Bone marrow (tissue), 2 donors: ENCODE measurements at regions not wholly inside any gene's neighbourhood (a gene's known extent, or its start where the extent isn't known, plus 50 kb on each side); places are given as distances from the start of the nearest gene placed in this dataset.

Experiments used
- DNase-seq, 2 donors: peaks; one replicate each; lab custom pipeline; 2025; lab: John Stamatoyannopoulos, UW

GRCh38 chr5:99721506-99721905, 792.7 kb upstream of the CHD1 start:
- no peak for DNase-seq

- no peak for DNase-seq
Observed at GRCh38 chr5:99715921-99716320, 787.1 kb upstream of the CHD1 start.

GRCh38 chr5:99706160-99706559, 777.4 kb upstream of the CHD1 start:
- DNase-seq = no peak

DNA sequence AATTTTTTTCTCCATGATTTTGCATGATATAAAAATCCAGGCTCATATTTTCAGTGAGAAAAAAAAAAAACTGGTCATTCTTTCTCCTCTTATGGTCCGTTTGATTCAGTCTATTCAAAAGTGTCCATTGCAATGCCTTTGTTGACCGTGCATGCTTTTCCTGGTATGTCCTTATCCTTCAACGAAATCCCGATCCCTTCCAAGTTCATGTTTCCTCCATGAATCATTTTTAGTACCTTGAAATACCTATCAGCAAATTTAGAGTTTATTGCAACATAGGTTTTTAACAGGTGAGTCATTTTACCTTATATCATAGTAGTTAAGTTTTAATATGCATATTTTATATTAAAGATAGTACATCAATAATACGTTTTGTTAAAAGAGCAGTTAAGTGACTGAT, 773.8 kb upstream of the CHD1 start:
- DNase-seq = no peak

GRCh38 chr5:99694884-99695283, 766.1 kb upstream of the CHD1 start:
- DNase-seq = no peak

DNA sequence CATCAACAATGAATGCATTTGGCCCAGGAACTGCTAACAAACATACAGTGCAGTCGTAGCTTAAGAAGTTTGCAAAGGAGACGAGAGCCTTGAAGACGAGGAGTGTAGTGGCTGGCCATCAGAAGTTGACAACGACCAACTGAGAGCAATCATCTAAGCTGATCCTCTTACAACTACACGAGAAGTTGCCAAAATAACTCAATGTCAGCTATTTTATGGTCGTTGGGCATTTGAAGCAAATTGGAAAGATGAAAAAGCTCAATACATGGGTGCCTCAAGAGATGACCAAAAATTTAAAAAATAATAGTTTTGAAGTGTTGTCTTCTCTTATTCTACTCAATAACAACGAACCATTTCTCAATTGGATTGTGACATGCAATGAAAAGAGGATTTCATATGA, 757.7 kb upstream of the CHD1 start:
- DNase-seq = no peak

- no peak for DNase-seq
Observed at GRCh38 chr5:99675974-99676373, 747.2 kb upstream of the CHD1 start.

- no peak for DNase-seq
Observed at GRCh38 chr5:99674101-99674500, 745.3 kb upstream of the CHD1 start.

GRCh38 chr5:99664972-99665371, 736.2 kb upstream of the CHD1 start:
- no peak for DNase-seq

- DNase-seq = no peak
Observed at GRCh38 chr5:99651298-99651697, 722.5 kb upstream of the CHD1 start.

- DNase-seq = no peak
Observed at GRCh38 chr5:99646011-99646647, 717.3 kb upstream of the CHD1 start.

GRCh38 chr5:99644822-99645221, 716.0 kb upstream of the CHD1 start:
- DNase-seq = no peak

- DNase-seq = no peak
Observed at GRCh38 chr5:99640646-99641045, 711.8 kb upstream of the CHD1 start.

- DNase-seq = no peak
Observed at GRCh38 chr5:99639905-99640304, 711.1 kb upstream of the CHD1 start.

DNA sequence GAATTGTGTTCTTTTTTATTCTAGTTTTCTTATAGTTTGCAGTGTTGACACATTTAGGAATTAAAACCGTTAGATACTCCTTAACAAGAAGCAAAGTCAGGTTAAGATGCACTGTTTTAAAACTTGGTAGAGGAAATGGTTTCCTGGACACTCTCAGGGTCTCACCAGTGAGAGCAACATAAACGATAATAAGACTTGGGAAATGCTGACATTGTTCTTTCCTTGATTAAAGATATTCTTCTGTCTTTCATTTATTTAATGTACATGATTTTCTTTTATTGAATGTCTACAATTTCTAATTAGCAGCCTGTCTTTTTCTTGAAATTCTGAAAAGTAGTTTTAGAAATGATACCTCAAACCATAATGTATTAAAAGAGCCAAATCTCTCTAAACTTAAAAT, 707.9 kb upstream of the CHD1 start:
- no peak for DNase-seq

DNA sequence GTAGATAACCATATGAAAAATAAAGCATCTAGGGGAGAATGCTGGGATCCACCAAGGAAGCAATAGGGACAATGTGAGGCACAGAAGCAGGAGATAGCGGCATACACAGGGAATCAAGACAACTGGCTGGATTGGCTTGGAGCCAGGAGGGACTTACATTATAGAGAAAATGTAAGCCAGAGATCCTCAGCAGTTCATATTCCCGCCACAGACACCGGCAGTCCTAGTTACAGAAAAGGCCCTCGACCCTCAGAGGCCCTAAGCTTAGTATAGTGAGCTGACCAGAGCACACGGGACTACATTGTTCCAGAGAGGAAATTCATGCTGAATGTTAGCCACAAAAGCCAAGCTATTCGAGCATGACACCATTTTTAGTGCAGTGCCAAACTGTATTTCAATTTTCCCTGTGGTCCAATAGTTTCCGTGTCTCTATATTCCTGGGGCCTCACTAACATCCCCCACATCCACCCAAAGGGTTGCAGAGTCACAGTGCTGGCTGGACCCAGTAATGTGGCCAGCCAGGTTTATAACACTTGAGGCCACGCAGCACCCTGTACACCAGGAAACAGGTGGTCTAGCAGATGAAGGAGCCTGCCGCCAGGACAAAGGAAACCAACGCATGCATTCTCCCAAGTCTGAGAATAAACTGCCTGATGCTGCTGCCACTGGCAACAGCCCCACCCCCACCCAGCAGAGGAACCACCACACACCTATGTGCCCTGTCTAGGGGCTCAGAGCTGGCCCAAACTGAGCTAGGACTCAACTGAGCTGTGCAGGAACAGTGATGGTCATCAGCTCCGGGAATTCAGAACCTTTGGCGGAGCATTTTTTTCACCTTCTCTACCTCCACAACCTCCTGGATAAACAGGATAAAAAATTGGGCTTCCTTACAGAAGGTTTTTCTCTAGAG, 693.2 kb upstream of the CHD1 start:
- DNase-seq = no peak

GRCh38 chr5:99617335-99617734, 688.5 kb upstream of the CHD1 start:
- DNase-seq = no peak

DNA sequence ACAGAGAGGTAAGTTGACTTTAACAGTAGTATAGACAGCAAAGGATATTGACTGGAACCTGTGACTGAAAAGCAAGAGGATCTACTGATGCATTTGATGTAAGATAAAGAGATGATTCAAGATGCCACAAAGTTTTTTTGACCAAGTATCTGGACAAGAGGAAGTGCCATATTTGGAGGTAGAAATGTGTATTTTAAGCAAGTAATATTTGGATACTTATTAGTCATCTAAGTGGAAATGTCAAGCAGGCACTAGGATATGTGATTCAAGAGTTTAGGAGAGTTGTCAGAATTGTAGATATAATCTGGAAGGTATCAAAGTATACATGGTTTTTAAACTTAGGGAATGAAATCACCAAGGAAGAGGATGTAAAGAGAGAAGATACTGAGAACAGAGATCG, 686.1 kb upstream of the CHD1 start:
- DNase-seq = no peak

GRCh38 chr5:99607124-99607523, 678.3 kb upstream of the CHD1 start:
- DNase-seq = no peak

- DNase-seq = no peak
Observed at GRCh38 chr5:99605904-99606303, 677.1 kb upstream of the CHD1 start.

DNA sequence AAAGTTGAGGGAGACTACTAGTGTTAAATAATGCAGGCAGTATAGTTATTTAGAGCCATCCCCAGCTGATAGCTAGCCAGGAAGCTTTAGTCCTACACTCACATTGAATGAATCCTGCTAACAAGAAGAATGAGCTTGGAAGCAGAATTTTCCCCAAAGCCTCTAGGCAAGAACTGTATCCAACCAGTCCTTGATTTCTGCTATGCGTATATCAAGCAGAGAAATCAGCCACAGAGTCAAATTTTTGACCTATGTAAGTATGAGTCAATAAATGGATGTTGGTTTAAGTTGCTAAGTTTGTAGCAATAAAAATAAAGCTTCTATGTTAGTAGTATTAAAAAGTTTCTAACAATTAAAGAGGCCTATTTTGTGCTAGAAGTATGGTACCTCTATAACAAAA, 672.1 kb upstream of the CHD1 start:
- no peak for DNase-seq

- DNase-seq = no peak
Observed at GRCh38 chr5:99590806-99591205, 662.0 kb upstream of the CHD1 start.

DNA sequence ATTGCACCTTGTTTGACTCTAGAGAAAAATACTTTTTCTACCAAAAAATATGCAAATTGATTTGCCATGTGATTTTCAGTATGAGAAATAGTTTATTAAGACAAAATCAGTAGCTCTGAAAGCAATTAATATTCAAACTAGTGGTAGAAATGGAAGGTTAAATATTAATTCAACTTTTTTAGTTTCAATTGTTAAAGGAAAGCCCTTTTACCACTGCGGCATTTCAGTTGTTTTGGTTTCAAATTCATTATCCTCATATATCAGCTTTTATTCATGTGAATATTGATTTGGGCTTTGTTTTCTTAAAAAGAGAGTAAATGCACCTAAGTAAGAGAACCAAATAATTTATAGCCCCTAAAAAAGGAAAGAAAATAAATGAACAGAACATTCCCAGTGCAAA, 660.6 kb upstream of the CHD1 start:
- DNase-seq = no peak

DNA sequence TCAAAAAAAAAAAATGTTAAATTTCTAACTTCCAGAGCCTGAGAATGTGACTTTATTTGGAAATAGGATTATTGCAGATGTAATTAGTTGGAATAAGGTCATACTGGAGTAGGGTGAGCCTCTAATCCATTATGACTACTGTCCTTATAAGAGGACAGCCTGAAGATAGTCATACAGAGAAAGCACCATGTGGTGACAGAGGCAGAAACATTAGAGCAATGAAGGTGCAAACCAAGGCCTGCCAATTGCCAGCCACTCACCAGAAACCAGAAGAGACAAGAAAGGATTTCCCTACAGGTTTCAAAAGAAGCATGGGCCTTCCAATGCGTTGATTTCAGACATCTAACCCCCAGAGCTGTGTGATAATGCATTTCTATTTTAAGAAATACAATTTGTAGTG, 659.2 kb upstream of the CHD1 start:
- no peak for DNase-seq
